Tibial nerve (tissue), 4 donors: ENCODE measurements at regions not wholly inside any gene's neighbourhood (a gene's known extent, or its start where the extent isn't known, plus 50 kb on each side); places are given as distances from the start of the nearest gene placed in this dataset.

Source experiments
- CTCF ChIP-seq, 5 experiments: fragments of 200-600 bp in 3 of 5; fragments of 450-650 bp in 2 of 5; sonication (generic) in 3 of 5; IDR thresholded peaks; one replicate each; pipeline ENCODE4 v1.5.1; 2016 to 2019; ENCODE audit warnings: antibody characterized with exemption in 5 of 5, mild to moderate bottlenecking in 3 of 5, moderate library complexity in 2 of 5
- EP300 ChIP-seq, 2 donors: sonication (generic); formaldehyde crosslinking; IDR thresholded peaks; one replicate each; pipeline ENCODE4 v1.6.1; 2017; ENCODE audit warnings: antibody characterized with exemption in 2 of 2, mild to moderate bottlenecking in 1 of 2

- TF ChIP-seq EP300 (IDR thresholded peaks at IDR 0.05) = no peak
- TF ChIP-seq CTCF (IDR thresholded peaks at IDR 0.05) = no peak
These were observed 225.0 kb upstream of the CELF2 start for GRCh38 chr10:10792681-10793080.
